ENCODE measurements at regions not wholly inside any gene's neighbourhood (a gene's known extent, or its start where the extent isn't known, plus 50 kb on each side); places are given as distances from the start of the nearest gene placed in this dataset.

GRCh38 chr10:23813687-23814086 is 374.8 kb downstream of the OTUD1 start:
- Histone ChIP-seq H3F3A (ENCODE audit: insufficient read depth) (no peaks in the 10 kb centered on the region), H4K20me1 (ENCODE audit: insufficient read depth) (no peaks in the 10 kb centered on the region), H3K4me1 (ENCODE audit: insufficient read depth) (no peaks in the 10 kb centered on the region), H2AFZ (no peak overlapping the region), H3K79me2 (ENCODE audit: insufficient read depth) (no peaks in the 10 kb centered on the region), H3K27me3 (replicated peaks; ENCODE audit: insufficient read depth) (no peaks in the 10 kb centered on the region), H3K4me2 (ENCODE audit: unreplicated experiment) (no peak overlapping the region), H3K27ac (no peak overlapping the region), H3K9me3 (ENCODE audit: low read depth) (no peaks in the 10 kb centered on the region), H3K4me3 (no peak overlapping the region), H3K36me3 (ENCODE audit: low read depth) (no peaks in the 10 kb centered on the region), H3K9ac (no peak overlapping the region), H3K9me2 (ENCODE audit: insufficient read depth) (0 out of 2 replicates have a peak, but pooled peaks cover 2% of the 10 kb centered on the region)
- 5 to 13% methylated on average over 3 of the region's 3 CpGs for WGBS, 2 experiments (ENCODE audit: low coverage in 1 of 2, low lambda C conversion rate in 2 of 2, missing lambda C conversion rate in 2 of 2)
- TF ChIP-seq EZH2phosphoT487 (IDR thresholded peaks at IDR 0.05; ENCODE audit: insufficient read depth, low read depth) (no peak), EZH2 (IDR thresholded peaks at IDR 0.05; ENCODE audit: insufficient read depth, poor library complexity, severe bottlenecking) (no peak)
- in situ Hi-C loops (cut with MboI) = no loop called here
- no peak for DNase-seq

- Histone ChIP-seq H3K79me2 (ENCODE audit: insufficient read depth) (no peaks in the 10 kb centered on the region), H3K4me2 (ENCODE audit: unreplicated experiment) (no peak overlapping the region), H3K27me3 (replicated peaks; ENCODE audit: insufficient read depth) (no peaks in the 10 kb centered on the region), H3K9me2 (ENCODE audit: insufficient read depth) (no peaks in the 10 kb centered on the region), H3K9ac (no peak overlapping the region), H3K27ac (no peak overlapping the region), H3K36me3 (ENCODE audit: low read depth) (no peaks in the 10 kb centered on the region), H3K4me1 (ENCODE audit: insufficient read depth) (no peaks in the 10 kb centered on the region), H3K9me3 (ENCODE audit: low read depth) (no peaks in the 10 kb centered on the region), H3F3A (ENCODE audit: insufficient read depth) (no peaks in the 10 kb centered on the region), H4K20me1 (ENCODE audit: insufficient read depth) (no peaks in the 10 kb centered on the region), H2AFZ (no peak overlapping the region), H3K4me3 (no peak overlapping the region)
- TF ChIP-seq EZH2phosphoT487 (IDR thresholded peaks at IDR 0.05; ENCODE audit: insufficient read depth, low read depth) = no peak
- in situ Hi-C loops (cut with MboI) = no loop called here
- 1 to 2% methylated on average over 3 of the region's 3 CpGs for WGBS, 2 experiments (ENCODE audit: low coverage in 1 of 2, low lambda C conversion rate in 2 of 2, missing lambda C conversion rate in 2 of 2)
- no peak for DNase-seq
These were observed 379.6 kb downstream of the OTUD1 start for GRCh38 chr10:23818484-23818883.

- no peak for DNase-seq
- Histone ChIP-seq H3K36me3 (ENCODE audit: low read depth) (no peaks in the 10 kb centered on the region), H3F3A (ENCODE audit: insufficient read depth) (no peaks in the 10 kb centered on the region), H3K27me3 (replicated peaks; ENCODE audit: insufficient read depth) (no peaks in the 10 kb centered on the region), H3K27ac (no peak overlapping the region), H3K4me1 (ENCODE audit: insufficient read depth) (no peaks in the 10 kb centered on the region), H2AFZ (no peak overlapping the region), H4K20me1 (ENCODE audit: insufficient read depth) (no peaks in the 10 kb centered on the region), H3K4me3 (no peak overlapping the region), H3K4me2 (ENCODE audit: unreplicated experiment) (no peak overlapping the region), H3K9me2 (ENCODE audit: insufficient read depth) (no peaks in the 10 kb centered on the region), H3K9me3 (ENCODE audit: low read depth) (no peaks in the 10 kb centered on the region), H3K79me2 (ENCODE audit: insufficient read depth) (no peaks in the 10 kb centered on the region), H3K9ac (no peak overlapping the region)
- TF ChIP-seq EZH2phosphoT487 (IDR thresholded peaks at IDR 0.05; ENCODE audit: insufficient read depth, low read depth) (no peak), EZH2 (IDR thresholded peaks at IDR 0.05; ENCODE audit: insufficient read depth, poor library complexity, severe bottlenecking) (no peak)
- in situ Hi-C loops (cut with MboI) = no loop called here
- 19 to 21% methylated on average over 3 of the region's 3 CpGs for WGBS, 2 experiments (ENCODE audit: low coverage in 1 of 2, low lambda C conversion rate in 2 of 2, missing lambda C conversion rate in 2 of 2)
These were observed 381.9 kb downstream of the OTUD1 start for GRCh38 chr10:23820792-23821191.

- Histone ChIP-seq H3K9me3 (ENCODE audit: low read depth) (no peaks in the 10 kb centered on the region), H3F3A (ENCODE audit: insufficient read depth) (no peaks in the 10 kb centered on the region), H4K20me1 (ENCODE audit: insufficient read depth) (no peaks in the 10 kb centered on the region), H3K4me1 (ENCODE audit: insufficient read depth) (no peaks in the 10 kb centered on the region), H2AFZ (no peak overlapping the region), H3K36me3 (ENCODE audit: low read depth) (no peaks in the 10 kb centered on the region), H3K9ac (no peak overlapping the region), H3K9me2 (ENCODE audit: insufficient read depth) (no peaks in the 10 kb centered on the region), H3K27ac (no peak overlapping the region), H3K79me2 (ENCODE audit: insufficient read depth) (no peaks in the 10 kb centered on the region), H3K27me3 (replicated peaks; ENCODE audit: insufficient read depth) (no peaks in the 10 kb centered on the region), H3K4me3 (no peak overlapping the region), H3K4me2 (ENCODE audit: unreplicated experiment) (no peak overlapping the region)
- 24 to 37% methylated on average over 4 of the region's 4 CpGs for WGBS, 2 experiments (ENCODE audit: low coverage in 1 of 2, low lambda C conversion rate in 2 of 2, missing lambda C conversion rate in 2 of 2)
- no peak for TF ChIP-seq EZH2phosphoT487 (IDR thresholded peaks at IDR 0.05; ENCODE audit: insufficient read depth, low read depth)
- TF ChIP-seq EZH2 (IDR thresholded peaks at IDR 0.05; ENCODE audit: insufficient read depth, poor library complexity, severe bottlenecking) = no peak
- in situ Hi-C loops (cut with MboI) = no loop called here
- no peak for DNase-seq
These were observed 384.1 kb upstream of the KIAA1217 start for GRCh38 chr10:23824822-23825221.

GRCh38 chr10:23826421-23826820 is 382.5 kb upstream of the KIAA1217 start:
- Histone ChIP-seq H3K9me2 (ENCODE audit: insufficient read depth) (no peaks in the 10 kb centered on the region), H3K27ac (no peak overlapping the region), H3K36me3 (ENCODE audit: low read depth) (no peaks in the 10 kb centered on the region), H3F3A (ENCODE audit: insufficient read depth) (no peaks in the 10 kb centered on the region), H3K4me1 (ENCODE audit: insufficient read depth) (no peaks in the 10 kb centered on the region), H3K9ac (no peak overlapping the region), H3K4me2 (ENCODE audit: unreplicated experiment) (no peak overlapping the region), H2AFZ (no peak overlapping the region), H3K4me3 (no peak overlapping the region), H4K20me1 (ENCODE audit: insufficient read depth) (no peaks in the 10 kb centered on the region), H3K27me3 (replicated peaks; ENCODE audit: insufficient read depth) (no peaks in the 10 kb centered on the region), H3K9me3 (ENCODE audit: low read depth) (no peaks in the 10 kb centered on the region), H3K79me2 (ENCODE audit: insufficient read depth) (no peaks in the 10 kb centered on the region)
- in situ Hi-C loops (cut with MboI) = no loop called here
- peak; percentile 47 for DNase-seq
- TF ChIP-seq EZH2phosphoT487 (IDR thresholded peaks at IDR 0.05; ENCODE audit: insufficient read depth, low read depth) (no peak), EZH2 (IDR thresholded peaks at IDR 0.05; ENCODE audit: insufficient read depth, poor library complexity, severe bottlenecking) (no peak)
- WGBS, 2 experiments (ENCODE audit: low coverage in 1 of 2, low lambda C conversion rate in 2 of 2, missing lambda C conversion rate in 2 of 2) = 14 to 16% methylated on average over 9 of the region's 9 CpGs

Measured in GM23248 (cell line).